ENCODE measurements at regions not wholly inside any gene's neighbourhood (a gene's known extent, or its start where the extent isn't known, plus 50 kb on each side); places are given as distances from the start of the nearest gene placed in this dataset.

- TF ChIP-seq CTCF (IDR thresholded peaks at IDR 0.05; ENCODE audit: low read depth, low read length, missing input control) (no peak), JUND (IDR thresholded peaks at IDR 0.05) (no peak), RAD21 (IDR thresholded peaks at IDR 0.05) (peak; percentile 30 to 41), YY1 (IDR thresholded peaks at IDR 0.05) (no peak), TAF1 (conservative IDR thresholded peaks at IDR 0.05) (no peak), GABPA (IDR thresholded peaks at IDR 0.05 in 1 of 2, conservative IDR thresholded peaks at IDR 0.05 in 1 of 2) (no peak), FOXA1 (IDR thresholded peaks at IDR 0.05) (no peak), ZBTB33 (IDR thresholded peaks at IDR 0.05) (no peak)
- TF ChIP-seq, protein P1, sequence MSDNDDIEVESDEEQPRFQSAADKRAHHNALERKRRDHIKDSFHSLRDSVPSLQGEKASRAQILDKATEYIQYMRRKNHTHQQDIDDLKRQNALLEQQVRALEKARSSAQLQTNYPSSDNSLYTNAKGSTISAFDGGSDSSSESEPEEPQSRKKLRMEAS (IDR thresholded peaks at IDR 0.05): no peak
- TF ChIP-seq, protein P2, sequence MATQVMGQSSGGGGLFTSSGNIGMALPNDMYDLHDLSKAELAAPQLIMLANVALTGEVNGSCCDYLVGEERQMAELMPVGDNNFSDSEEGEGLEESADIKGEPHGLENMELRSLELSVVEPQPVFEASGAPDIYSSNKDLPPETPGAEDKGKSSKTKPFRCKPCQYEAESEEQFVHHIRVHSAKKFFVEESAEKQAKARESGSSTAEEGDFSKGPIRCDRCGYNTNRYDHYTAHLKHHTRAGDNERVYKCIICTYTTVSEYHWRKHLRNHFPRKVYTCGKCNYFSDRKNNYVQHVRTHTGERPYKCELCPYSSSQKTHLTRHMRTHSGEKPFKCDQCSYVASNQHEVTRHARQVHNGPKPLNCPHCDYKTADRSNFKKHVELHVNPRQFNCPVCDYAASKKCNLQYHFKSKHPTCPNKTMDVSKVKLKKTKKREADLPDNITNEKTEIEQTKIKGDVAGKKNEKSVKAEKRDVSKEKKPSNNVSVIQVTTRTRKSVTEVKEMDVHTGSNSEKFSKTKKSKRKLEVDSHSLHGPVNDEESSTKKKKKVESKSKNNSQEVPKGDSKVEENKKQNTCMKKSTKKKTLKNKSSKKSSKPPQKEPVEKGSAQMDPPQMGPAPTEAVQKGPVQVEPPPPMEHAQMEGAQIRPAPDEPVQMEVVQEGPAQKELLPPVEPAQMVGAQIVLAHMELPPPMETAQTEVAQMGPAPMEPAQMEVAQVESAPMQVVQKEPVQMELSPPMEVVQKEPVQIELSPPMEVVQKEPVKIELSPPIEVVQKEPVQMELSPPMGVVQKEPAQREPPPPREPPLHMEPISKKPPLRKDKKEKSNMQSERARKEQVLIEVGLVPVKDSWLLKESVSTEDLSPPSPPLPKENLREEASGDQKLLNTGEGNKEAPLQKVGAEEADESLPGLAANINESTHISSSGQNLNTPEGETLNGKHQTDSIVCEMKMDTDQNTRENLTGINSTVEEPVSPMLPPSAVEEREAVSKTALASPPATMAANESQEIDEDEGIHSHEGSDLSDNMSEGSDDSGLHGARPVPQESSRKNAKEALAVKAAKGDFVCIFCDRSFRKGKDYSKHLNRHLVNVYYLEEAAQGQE (IDR thresholded peaks at IDR 0.05): no peak
These were observed 171.5 kb upstream of the SLITRK6 start for GRCh38 chr13:85970727-85971126.

All from liver (tissue), 3 donors.